ENCODE measurements at regions not wholly inside any gene's neighbourhood (a gene's known extent, or its start where the extent isn't known, plus 50 kb on each side); places are given as distances from the start of the nearest gene placed in this dataset.
"Not testable (repeated sequence)": the region's sequence is repeated elsewhere in the genome, so short reads cannot be mapped to it uniquely, and the experiment has no call there.

GRCh38 chr12:59111851-59112250 is 191.5 kb upstream of the LRIG3 start:
- DNase-seq (ENCODE audit: low spot score), result no peak
- intact Hi-C loops (cut with DNase I), result loop anchor here (2.0 kb wide), 1 partner anchor 39 kb away; no protein-coding TSS in a partner anchor

GRCh38 chr12:59108516-59108915 is 188.2 kb upstream of the LRIG3 start:
- DNase-seq (ENCODE audit: low spot score); intact Hi-C loops (cut with DNase I): not testable (repeated sequence)

GRCh38 chr12:59100585-59100984 is 180.3 kb upstream of the LRIG3 start:
- no peak for DNase-seq (ENCODE audit: low spot score)
- intact Hi-C loops (cut with DNase I), result no loop called here

- intact Hi-C loops (cut with DNase I), result no loop called here
Measured at GRCh38 chr12:59097876-59098275, 177.6 kb upstream of the LRIG3 start.

GRCh38 chr12:59096246-59096645 is 175.9 kb upstream of the LRIG3 start:
- DNase-seq (ENCODE audit: low spot score), result no peak
- intact Hi-C loops (cut with DNase I), result no loop called here

More at GRCh38 chr12:59097876-59098275, 177.6 kb upstream of the LRIG3 start:
- no peak for DNase-seq (ENCODE audit: low spot score)

GRCh38 chr12:59093073-59093772 is 172.9 kb upstream of the LRIG3 start:
- intact Hi-C loops (cut with DNase I), result no loop called here
- DNase-seq (ENCODE audit: low spot score), result no peak

- no peak for DNase-seq (ENCODE audit: low spot score)
- intact Hi-C loops (cut with DNase I), result no loop called here
Measured at GRCh38 chr12:59088673-59089072, 168.4 kb upstream of the LRIG3 start.

- intact Hi-C loops (cut with DNase I), result no loop called here
- no peak for DNase-seq (ENCODE audit: low spot score)
Measured at GRCh38 chr12:59087691-59088090, 167.4 kb upstream of the LRIG3 start.

GRCh38 chr12:59087077-59087673 is 166.9 kb upstream of the LRIG3 start:
- intact Hi-C loops (cut with DNase I), result no loop called here
- DNase-seq (ENCODE audit: low spot score), result no peak

- DNase-seq (ENCODE audit: low spot score), result no peak
- intact Hi-C loops (cut with DNase I), result no loop called here
Measured at GRCh38 chr12:59086126-59086525, 165.8 kb upstream of the LRIG3 start.

GRCh38 chr12:59085690-59086089 is 165.4 kb upstream of the LRIG3 start:
- intact Hi-C loops (cut with DNase I), result no loop called here

GRCh38 chr12:59084511-59085375 is 164.4 kb upstream of the LRIG3 start:
- DNase-seq (ENCODE audit: low spot score), result no peak
- intact Hi-C loops (cut with DNase I), result no loop called here

More at GRCh38 chr12:59085690-59086089, 165.4 kb upstream of the LRIG3 start:
- no peak for DNase-seq (ENCODE audit: low spot score)

GRCh38 chr12:59082952-59083351 is 162.6 kb upstream of the LRIG3 start:
- DNase-seq (ENCODE audit: low spot score), result no peak
- intact Hi-C loops (cut with DNase I), result no loop called here

GRCh38 chr12:59080101-59080500 is 159.8 kb upstream of the LRIG3 start:
- intact Hi-C loops (cut with DNase I), result no loop called here
- DNase-seq (ENCODE audit: low spot score), result no peak

- no peak for DNase-seq (ENCODE audit: low spot score)
- intact Hi-C loops (cut with DNase I), result no loop called here
Measured at GRCh38 chr12:59079472-59079871, 159.2 kb upstream of the LRIG3 start.

- intact Hi-C loops (cut with DNase I), result no loop called here
- no peak for DNase-seq (ENCODE audit: low spot score)
Measured at GRCh38 chr12:59079002-59079401, 158.7 kb upstream of the LRIG3 start.

GRCh38 chr12:59077575-59078426 is 157.5 kb upstream of the LRIG3 start:
- no peak for DNase-seq (ENCODE audit: low spot score)
- intact Hi-C loops (cut with DNase I), result no loop called here

GRCh38 chr12:59077153-59077552 is 156.8 kb upstream of the LRIG3 start:
- intact Hi-C loops (cut with DNase I), result no loop called here
- no peak for DNase-seq (ENCODE audit: low spot score)

- intact Hi-C loops (cut with DNase I), result no loop called here
- DNase-seq (ENCODE audit: low spot score), result no peak
Measured at GRCh38 chr12:59076622-59077021, 156.3 kb upstream of the LRIG3 start.
